ENCODE measurements at regions not wholly inside any gene's neighbourhood (a gene's known extent, or its start where the extent isn't known, plus 50 kb on each side); places are given as distances from the start of the nearest gene placed in this dataset.

GRCh38 chr14:71355324-71356201 is 448.3 kb downstream of the PCNX1 start (continued):
- TF ChIP-seq ATF6 (CRISPR knock-in tag; IDR thresholded peaks at IDR 0.05) (no peak), ZNF138 (CRISPR knock-in tag; conservative IDR thresholded peaks at IDR 0.05) (no peak)

GRCh38 chr14:71358209-71358931 is 451.1 kb downstream of the PCNX1 start:
- ATAC-seq: no peak
- Mint-ChIP-seq H3K4me1 (peaks cover 47% of the 10 kb centered on the region), H3K27ac (no peak overlapping the region), H3K9me3 (peaks cover 5% of the 10 kb centered on the region; the same call in 1 of the 2 replicates), H3K4me3 (no peak overlapping the region), H3K27me3 (ENCODE audit: low read depth) (no peaks in the 10 kb centered on the region), H3K36me3 (peaks cover 4% of the 10 kb centered on the region; the same call in 1 of the 2 replicates)
- POLR2A ChIA-PET: no interaction called here
- DNase-seq (ENCODE audit: low spot score): no peak
- CTCF ChIA-PET: no interaction called here
- TF ChIP-seq, protein P1, sequence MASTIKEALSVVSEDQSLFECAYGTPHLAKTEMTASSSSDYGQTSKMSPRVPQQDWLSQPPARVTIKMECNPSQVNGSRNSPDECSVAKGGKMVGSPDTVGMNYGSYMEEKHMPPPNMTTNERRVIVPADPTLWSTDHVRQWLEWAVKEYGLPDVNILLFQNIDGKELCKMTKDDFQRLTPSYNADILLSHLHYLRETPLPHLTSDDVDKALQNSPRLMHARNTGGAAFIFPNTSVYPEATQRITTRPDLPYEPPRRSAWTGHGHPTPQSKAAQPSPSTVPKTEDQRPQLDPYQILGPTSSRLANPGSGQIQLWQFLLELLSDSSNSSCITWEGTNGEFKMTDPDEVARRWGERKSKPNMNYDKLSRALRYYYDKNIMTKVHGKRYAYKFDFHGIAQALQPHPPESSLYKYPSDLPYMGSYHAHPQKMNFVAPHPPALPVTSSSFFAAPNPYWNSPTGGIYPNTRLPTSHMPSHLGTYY (CRISPR knock-in tag; IDR thresholded peaks at IDR 0.05): no peak
- no peak for TF ChIP-seq OVOL2 (CRISPR knock-in tag; IDR thresholded peaks at IDR 0.05; ENCODE audit: borderline replicate concordance)
- no peak for TF ChIP-seq FOXP1 (CRISPR knock-in tag; IDR thresholded peaks at IDR 0.05; ENCODE audit: borderline replicate concordance)
- TF ChIP-seq STAT6 (CRISPR knock-in tag; conservative IDR thresholded peaks at IDR 0.05; ENCODE audit: low read depth): no peak
- no peak for TF ChIP-seq TEAD4 (CRISPR knock-in tag; IDR thresholded peaks at IDR 0.05)
- no peak for TF ChIP-seq HMGA2 (CRISPR knock-in tag; IDR thresholded peaks at IDR 0.05)
- TF ChIP-seq, protein P2, sequence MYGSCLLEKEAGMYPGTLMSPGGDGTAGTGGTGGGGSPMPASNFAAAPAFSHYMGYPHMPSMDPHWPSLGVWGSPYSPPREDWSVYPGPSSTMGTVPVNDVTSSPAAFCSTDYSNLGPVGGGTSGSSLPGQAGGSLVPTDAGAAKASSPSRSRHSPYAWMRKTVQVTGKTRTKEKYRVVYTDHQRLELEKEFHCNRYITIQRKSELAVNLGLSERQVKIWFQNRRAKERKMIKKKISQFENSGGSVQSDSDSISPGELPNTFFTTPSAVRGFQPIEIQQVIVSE (CRISPR knock-in tag; IDR thresholded peaks at IDR 0.05; ENCODE audit: borderline replicate concordance): no peak
- TF ChIP-seq ATF6 (CRISPR knock-in tag; IDR thresholded peaks at IDR 0.05): no peak
- no peak for TF ChIP-seq SMAD4 (CRISPR knock-in tag; IDR thresholded peaks at IDR 0.05)
- TF ChIP-seq E2F5 (CRISPR knock-in tag; IDR thresholded peaks at IDR 0.05): no peak
- TF ChIP-seq, protein P3, sequence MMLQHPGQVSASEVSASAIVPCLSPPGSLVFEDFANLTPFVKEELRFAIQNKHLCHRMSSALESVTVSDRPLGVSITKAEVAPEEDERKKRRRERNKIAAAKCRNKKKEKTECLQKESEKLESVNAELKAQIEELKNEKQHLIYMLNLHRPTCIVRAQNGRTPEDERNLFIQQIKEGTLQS (CRISPR knock-in tag; conservative IDR thresholded peaks at IDR 0.05): no peak
- no peak for TF ChIP-seq ZNF512 (CRISPR knock-in tag; IDR thresholded peaks at IDR 0.05; ENCODE audit: borderline replicate concordance)
- TF ChIP-seq ATF1 (CRISPR knock-in tag; IDR thresholded peaks at IDR 0.05): no peak
- TF ChIP-seq TCF7 (CRISPR knock-in tag; IDR thresholded peaks at IDR 0.05; ENCODE audit: low read depth): no peak
- no peak for TF ChIP-seq ZNF232 (CRISPR knock-in tag; IDR thresholded peaks at IDR 0.05)
- no peak for TF ChIP-seq AFF4 (CRISPR knock-in tag; IDR thresholded peaks at IDR 0.05; ENCODE audit: borderline replicate concordance)

All from WTC11 (cell line).